ENCODE measurements at regions not wholly inside any gene's neighbourhood (a gene's known extent, or its start where the extent isn't known, plus 50 kb on each side); places are given as distances from the start of the nearest gene placed in this dataset.

DNA sequence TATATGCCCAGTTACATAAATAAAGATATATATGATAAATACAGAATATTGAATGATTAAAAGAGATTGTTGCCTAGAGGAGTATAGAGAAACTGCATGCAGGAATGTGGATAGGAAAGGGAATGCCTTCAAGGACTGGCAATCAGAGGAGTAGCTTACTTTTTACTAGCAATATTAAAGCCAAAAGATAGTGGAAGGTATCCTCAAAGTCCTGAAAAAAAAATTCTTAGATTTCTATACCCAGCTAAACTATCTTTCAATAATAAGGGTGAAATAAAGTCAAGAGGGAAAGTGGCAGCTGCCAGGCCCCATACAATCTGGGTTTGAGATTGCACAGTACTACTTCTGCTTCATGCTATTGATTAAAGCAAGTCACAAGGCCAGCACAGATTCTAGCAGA, 733.2 kb downstream of the GATA3 start:
- no peaks in the 10 kb centered on the region for H3K27me3 ChIP-seq
- H3K4me3 ChIP-seq (ENCODE audit: low read depth, low read length) = no peak overlapping the region
- no peak for TF ChIP-seq CTCF (IDR thresholded peaks at IDR 0.05; ENCODE audit: low read depth, low read length)
- no peaks in the 10 kb centered on the region for H3K4me1 ChIP-seq
- no peak for DNase-seq
- no peaks in the 10 kb centered on the region; the same call in 1 of the 2 replicates for H3K9me3 ChIP-seq
- no peaks in the 10 kb centered on the region for H3K36me3 ChIP-seq

DNA sequence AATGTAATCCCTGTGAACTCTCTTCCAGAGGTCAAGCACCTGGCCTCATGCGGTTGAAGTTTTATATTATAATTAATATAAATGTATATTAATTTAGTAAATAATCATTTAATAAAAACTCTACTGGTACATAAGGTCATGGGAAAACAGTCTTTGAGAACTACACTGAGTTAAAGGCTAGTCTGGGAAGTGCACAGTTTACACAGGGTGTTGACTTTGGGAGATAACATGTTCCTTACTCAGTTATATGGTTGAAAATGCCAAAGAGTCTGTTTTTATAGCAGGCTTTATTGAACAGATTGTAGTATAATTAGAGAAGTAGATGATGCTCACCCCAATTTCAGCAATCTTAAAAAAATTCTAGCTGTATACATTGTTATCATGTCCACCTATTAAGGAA, 735.9 kb downstream of the GATA3 start:
- Histone ChIP-seq H3K4me1 (no peaks in the 10 kb centered on the region), H3K9me3 (no peaks in the 10 kb centered on the region; the same call in 1 of the 2 replicates), H3K4me3 (ENCODE audit: low read depth, low read length) (no peak overlapping the region), H3K27me3 (no peaks in the 10 kb centered on the region), H3K36me3 (no peaks in the 10 kb centered on the region)
- no peak for DNase-seq
- no peak for TF ChIP-seq CTCF (IDR thresholded peaks at IDR 0.05; ENCODE audit: low read depth, low read length)

GRCh38 chr10:8794860-8795259, 740.4 kb downstream of the GATA3 start:
- no peaks in the 10 kb centered on the region for H3K9me3 ChIP-seq
- TF ChIP-seq CTCF (IDR thresholded peaks at IDR 0.05; ENCODE audit: low read depth, low read length) = no peak
- H3K36me3 ChIP-seq = no peaks in the 10 kb centered on the region
- no peak overlapping the region for H3K4me3 ChIP-seq (ENCODE audit: low read depth, low read length)
- no peak for DNase-seq
- no peaks in the 10 kb centered on the region for H3K4me1 ChIP-seq
- H3K27me3 ChIP-seq = no peaks in the 10 kb centered on the region

DNA sequence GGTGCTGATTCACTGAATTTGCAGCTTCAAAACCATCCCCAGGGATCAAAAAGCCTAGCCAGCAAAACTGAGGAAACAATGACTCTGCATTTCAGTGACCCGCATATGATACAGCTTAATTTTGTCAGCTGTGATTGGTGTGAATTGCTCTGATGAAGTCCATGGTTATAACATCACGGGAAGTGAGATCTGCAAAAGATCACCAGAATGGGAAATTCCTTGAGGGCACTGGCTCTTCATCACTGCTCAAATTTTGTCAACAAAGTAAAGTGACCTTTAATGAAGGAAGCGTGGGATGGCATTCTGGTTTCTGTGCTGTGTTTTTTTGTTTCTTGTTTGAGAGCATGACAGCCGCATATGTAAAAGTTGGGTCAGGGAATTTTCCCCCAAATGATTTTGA, 745.9 kb downstream of the GATA3 start:
- no peaks in the 10 kb centered on the region for H3K9me3 ChIP-seq
- no peak overlapping the region for H3K4me3 ChIP-seq (ENCODE audit: low read depth, low read length)
- no peak for DNase-seq
- TF ChIP-seq CTCF (IDR thresholded peaks at IDR 0.05; ENCODE audit: low read depth, low read length) = no peak
- no peaks in the 10 kb centered on the region for H3K4me1 ChIP-seq
- H3K27me3 ChIP-seq = no peaks in the 10 kb centered on the region
- H3K36me3 ChIP-seq = no peaks in the 10 kb centered on the region

GRCh38 chr10:8803992-8804391, 749.5 kb downstream of the GATA3 start:
- DNase-seq = no peak
- no peaks in the 10 kb centered on the region for H3K4me1 ChIP-seq
- no peaks in the 10 kb centered on the region for H3K27me3 ChIP-seq
- no peak overlapping the region for H3K4me3 ChIP-seq (ENCODE audit: low read depth, low read length)
- no peaks in the 10 kb centered on the region for H3K36me3 ChIP-seq
- TF ChIP-seq CTCF (IDR thresholded peaks at IDR 0.05; ENCODE audit: low read depth, low read length) = no peak
- no peaks in the 10 kb centered on the region for H3K9me3 ChIP-seq

GRCh38 chr10:8810677-8811076, 756.2 kb downstream of the GATA3 start:
- Histone ChIP-seq H3K36me3 (no peaks in the 10 kb centered on the region), H3K4me1 (no peaks in the 10 kb centered on the region; the same call in 1 of the 2 replicates), H3K27me3 (no peaks in the 10 kb centered on the region), H3K9me3 (no peaks in the 10 kb centered on the region; the same call in 1 of the 2 replicates), H3K4me3 (ENCODE audit: low read depth, low read length) (no peak overlapping the region)
- no peak for TF ChIP-seq CTCF (IDR thresholded peaks at IDR 0.05; ENCODE audit: low read depth, low read length)
- no peak for DNase-seq
